ENCODE measurements at regions not wholly inside any gene's neighbourhood (a gene's known extent, or its start where the extent isn't known, plus 50 kb on each side); places are given as distances from the start of the nearest gene placed in this dataset.

GRCh38 chr1:116257341-116257767, 115.7 kb upstream of the ATP1A1 start:
- Histone ChIP-seq H3K36me3 (ENCODE audit: insufficient read depth, insufficient read length, low read length) (no peaks in the 10 kb centered on the region), H3K27me3 (ENCODE audit: insufficient read depth, insufficient read length) (no peaks in the 10 kb centered on the region), H3K9ac (ENCODE audit: insufficient read length, low read depth) (no peak overlapping the region), H3K9me3 (ENCODE audit: insufficient read depth, low read length) (no peaks in the 10 kb centered on the region), H3K4me3 (ENCODE audit: insufficient read length, low read depth) (no peak overlapping the region), H3K4me1 (ENCODE audit: insufficient read depth, insufficient read length) (no peaks in the 10 kb centered on the region)
- TF ChIP-seq ZNF274 (IDR thresholded peaks at IDR 0.05; ENCODE audit: low read depth, low read length) (no peak), SUZ12 (IDR thresholded peaks at IDR 0.05; ENCODE audit: extremely low read depth, insufficient read depth, insufficient read length) (no peak), YY1 (IDR thresholded peaks at IDR 0.05; ENCODE audit: insufficient read depth, insufficient read length) (no peak)
- DNase-seq (ENCODE audit: low read depth, low spot score) = no peak

DNA sequence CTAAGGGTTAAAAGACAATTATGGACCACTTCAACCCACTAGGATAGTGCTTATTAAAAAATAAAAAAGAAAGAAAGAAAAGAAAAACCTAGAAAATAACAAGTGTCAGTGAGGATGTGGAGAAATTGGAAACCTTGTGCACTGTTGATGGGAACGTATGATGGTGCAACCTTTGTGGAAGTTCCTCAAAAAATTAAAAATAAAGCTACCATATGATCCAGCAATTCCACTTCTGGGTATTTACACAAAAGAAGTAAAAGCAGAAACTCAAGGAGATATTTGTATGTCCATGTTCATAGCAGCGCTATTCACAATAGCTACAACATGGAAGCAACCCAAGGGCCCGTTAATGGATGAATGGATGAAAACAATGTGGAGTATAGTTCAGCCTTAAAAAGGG, 115.2 kb upstream of the ATP1A1 start:
- no peaks in the 10 kb centered on the region for H3K27me3 ChIP-seq (ENCODE audit: insufficient read depth, insufficient read length)
- H3K9me3 ChIP-seq (ENCODE audit: insufficient read depth, low read length) = no peaks in the 10 kb centered on the region
- no peaks in the 10 kb centered on the region for H3K4me1 ChIP-seq (ENCODE audit: insufficient read depth, insufficient read length)
- H3K36me3 ChIP-seq (ENCODE audit: insufficient read depth, insufficient read length, low read length) = no peaks in the 10 kb centered on the region
- no peak for DNase-seq (ENCODE audit: low read depth, low spot score)
- no peak overlapping the region for H3K4me3 ChIP-seq (ENCODE audit: insufficient read length, low read depth)
- TF ChIP-seq SUZ12 (IDR thresholded peaks at IDR 0.05; ENCODE audit: extremely low read depth, insufficient read depth, insufficient read length) (no peak), ZNF274 (IDR thresholded peaks at IDR 0.05; ENCODE audit: low read depth, low read length) (no peak), YY1 (IDR thresholded peaks at IDR 0.05; ENCODE audit: insufficient read depth, insufficient read length) (no peak)
- H3K9ac ChIP-seq (ENCODE audit: insufficient read length, low read depth) = no peak overlapping the region

- no peaks in the 10 kb centered on the region for H3K4me1 ChIP-seq (ENCODE audit: insufficient read depth, insufficient read length)
Measured at GRCh38 chr1:116258668-116259419, 114.2 kb upstream of the ATP1A1 start.

GRCh38 chr1:116259663-116260062, 113.4 kb upstream of the ATP1A1 start:
- Histone ChIP-seq H3K9me3 (ENCODE audit: insufficient read depth, low read length) (no peaks in the 10 kb centered on the region), H3K9ac (ENCODE audit: insufficient read length, low read depth) (no peak overlapping the region), H3K36me3 (ENCODE audit: insufficient read depth, insufficient read length, low read length) (no peaks in the 10 kb centered on the region), H3K4me1 (ENCODE audit: insufficient read depth, insufficient read length) (no peaks in the 10 kb centered on the region), H3K27me3 (ENCODE audit: insufficient read depth, insufficient read length) (no peaks in the 10 kb centered on the region), H3K4me3 (ENCODE audit: insufficient read length, low read depth) (no peak overlapping the region)
- TF ChIP-seq SUZ12 (IDR thresholded peaks at IDR 0.05; ENCODE audit: extremely low read depth, insufficient read depth, insufficient read length) = no peak
- TF ChIP-seq YY1 (IDR thresholded peaks at IDR 0.05; ENCODE audit: insufficient read depth, insufficient read length) = no peak
- no peak for TF ChIP-seq ZNF274 (IDR thresholded peaks at IDR 0.05; ENCODE audit: low read depth, low read length)
- DNase-seq (ENCODE audit: low read depth, low spot score) = no peak

More at GRCh38 chr1:116258668-116259419, 114.2 kb upstream of the ATP1A1 start:
- no peak for TF ChIP-seq ZNF274 (IDR thresholded peaks at IDR 0.05; ENCODE audit: low read depth, low read length)
- TF ChIP-seq SUZ12 (IDR thresholded peaks at IDR 0.05; ENCODE audit: extremely low read depth, insufficient read depth, insufficient read length) = no peak
- no peak for TF ChIP-seq YY1 (IDR thresholded peaks at IDR 0.05; ENCODE audit: insufficient read depth, insufficient read length)
- Histone ChIP-seq H3K9ac (ENCODE audit: insufficient read length, low read depth) (no peak overlapping the region), H3K9me3 (ENCODE audit: insufficient read depth, low read length) (no peaks in the 10 kb centered on the region), H3K27me3 (ENCODE audit: insufficient read depth, insufficient read length) (no peaks in the 10 kb centered on the region), H3K4me3 (ENCODE audit: insufficient read length, low read depth) (no peak overlapping the region), H3K36me3 (ENCODE audit: insufficient read depth, insufficient read length, low read length) (no peaks in the 10 kb centered on the region)
- DNase-seq (ENCODE audit: low read depth, low spot score) = no peak

DNA sequence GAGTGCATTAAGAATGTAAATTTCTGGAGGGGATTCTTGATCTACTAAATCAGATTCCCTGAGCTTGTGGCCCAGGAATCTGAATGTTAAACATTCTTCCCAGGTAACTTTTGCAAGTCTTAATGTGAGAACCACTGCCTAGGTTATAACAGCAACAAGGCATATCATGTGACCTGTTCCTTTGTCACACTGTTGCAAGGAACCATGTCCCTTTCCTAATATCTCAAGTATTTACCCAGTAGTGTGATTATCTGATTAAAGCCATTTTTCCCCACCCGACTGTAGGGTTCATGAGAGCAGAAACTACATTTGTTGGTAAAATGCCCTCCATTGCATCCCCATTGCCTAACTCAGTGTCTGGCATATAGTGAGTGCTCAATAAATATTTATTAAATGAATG, 112.9 kb upstream of the ATP1A1 start:
- H3K9ac ChIP-seq (ENCODE audit: insufficient read length, low read depth) = no peak overlapping the region
- H3K27me3 ChIP-seq (ENCODE audit: insufficient read depth, insufficient read length) = no peaks in the 10 kb centered on the region
- no peaks in the 10 kb centered on the region for H3K4me1 ChIP-seq (ENCODE audit: insufficient read depth, insufficient read length)
- DNase-seq (ENCODE audit: low read depth, low spot score) = no peak
- H3K9me3 ChIP-seq (ENCODE audit: insufficient read depth, low read length) = no peaks in the 10 kb centered on the region
- H3K4me3 ChIP-seq (ENCODE audit: insufficient read length, low read depth) = no peak overlapping the region
- H3K36me3 ChIP-seq (ENCODE audit: insufficient read depth, insufficient read length, low read length) = no peaks in the 10 kb centered on the region
- TF ChIP-seq ZNF274 (IDR thresholded peaks at IDR 0.05; ENCODE audit: low read depth, low read length) (no peak), YY1 (IDR thresholded peaks at IDR 0.05; ENCODE audit: insufficient read depth, insufficient read length) (no peak), SUZ12 (IDR thresholded peaks at IDR 0.05; ENCODE audit: extremely low read depth, insufficient read depth, insufficient read length) (no peak)

- Histone ChIP-seq H3K4me1 (ENCODE audit: insufficient read depth, insufficient read length) (no peaks in the 10 kb centered on the region), H3K27me3 (ENCODE audit: insufficient read depth, insufficient read length) (no peaks in the 10 kb centered on the region), H3K36me3 (ENCODE audit: insufficient read depth, insufficient read length, low read length) (no peaks in the 10 kb centered on the region), H3K9ac (ENCODE audit: insufficient read length, low read depth) (no peak overlapping the region), H3K4me3 (ENCODE audit: insufficient read length, low read depth) (no peak overlapping the region), H3K9me3 (ENCODE audit: insufficient read depth, low read length) (no peaks in the 10 kb centered on the region)
- DNase-seq (ENCODE audit: low read depth, low spot score) = no peak
- TF ChIP-seq SUZ12 (IDR thresholded peaks at IDR 0.05; ENCODE audit: extremely low read depth, insufficient read depth, insufficient read length) (no peak), YY1 (IDR thresholded peaks at IDR 0.05; ENCODE audit: insufficient read depth, insufficient read length) (no peak), ZNF274 (IDR thresholded peaks at IDR 0.05; ENCODE audit: low read depth, low read length) (no peak)
Measured at GRCh38 chr1:116260621-116261020, 112.4 kb upstream of the ATP1A1 start.

DNA sequence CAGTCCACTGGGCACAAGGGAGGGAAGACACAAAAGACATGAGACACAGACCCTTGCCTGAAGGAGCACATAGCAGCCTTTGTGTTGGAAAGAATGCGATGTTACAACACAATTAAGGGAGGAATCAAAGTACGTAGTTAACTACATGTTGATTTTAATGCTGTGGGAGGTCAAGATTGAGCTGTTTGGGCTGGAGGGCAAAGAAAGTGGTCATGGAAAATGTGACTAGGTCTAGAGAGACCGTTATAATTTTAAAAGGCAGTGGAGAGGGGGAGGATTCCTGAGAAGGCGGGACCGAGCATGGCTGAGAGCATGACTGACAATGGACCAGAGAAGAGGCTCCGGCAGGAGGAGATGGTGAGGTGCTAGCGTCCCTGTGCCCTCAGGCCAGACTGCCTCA, 111.8 kb upstream of the ATP1A1 start:
- H3K9ac ChIP-seq (ENCODE audit: insufficient read length, low read depth) = no peak overlapping the region
- no peaks in the 10 kb centered on the region for H3K4me1 ChIP-seq (ENCODE audit: insufficient read depth, insufficient read length)
- no peaks in the 10 kb centered on the region for H3K9me3 ChIP-seq (ENCODE audit: insufficient read depth, low read length)
- DNase-seq (ENCODE audit: low read depth, low spot score) = peak; percentile 36
- no peak overlapping the region for H3K4me3 ChIP-seq (ENCODE audit: insufficient read length, low read depth)
- no peaks in the 10 kb centered on the region for H3K27me3 ChIP-seq (ENCODE audit: insufficient read depth, insufficient read length)
- TF ChIP-seq YY1 (IDR thresholded peaks at IDR 0.05; ENCODE audit: insufficient read depth, insufficient read length) = no peak
- no peak for TF ChIP-seq ZNF274 (IDR thresholded peaks at IDR 0.05; ENCODE audit: low read depth, low read length)
- no peak for TF ChIP-seq SUZ12 (IDR thresholded peaks at IDR 0.05; ENCODE audit: extremely low read depth, insufficient read depth, insufficient read length)
- H3K36me3 ChIP-seq (ENCODE audit: insufficient read depth, insufficient read length, low read length) = no peaks in the 10 kb centered on the region

Measured in NT2/D1 (cell line).